ENCODE measurements at regions not wholly inside any gene's neighbourhood (a gene's known extent, or its start where the extent isn't known, plus 50 kb on each side); places are given as distances from the start of the nearest gene placed in this dataset.

GRCh38 chr7:46507560-46507959 is 586.5 kb upstream of the IGFBP3 start:
- Histone ChIP-seq H3K4me3 (ENCODE audit: control extremely low read depth in 1 of 5, extremely low read depth in 1 of 5, insufficient read depth in 1 of 5, low read depth in 2 of 5, low read length in 4 of 5) (no peak overlapping the region), H3K36me3 (replicated peaks in 1 of 2; ENCODE audit: control extremely low read depth in 1 of 2, control insufficient read depth in 1 of 2, extremely low read depth in 1 of 2, insufficient read depth in 2 of 2, low read length in 1 of 2) (no peaks in the 10 kb centered on the region), H3K4me1 (ENCODE audit: control insufficient read depth in 2 of 2, insufficient read depth in 2 of 2, low read length in 2 of 2) (no peaks in the 10 kb centered on the region), H3K79me2 (ENCODE audit: control insufficient read depth, insufficient read depth, low read length) (no peaks in the 10 kb centered on the region), H3K27me3 (replicated peaks in 1 of 4; ENCODE audit: control extremely low read depth in 1 of 4, control insufficient read depth in 3 of 4, insufficient read depth in 4 of 4, low read length in 3 of 4) (no peaks in the 10 kb centered on the region), H3K27ac (ENCODE audit: low read length in 2 of 2) (no peak overlapping the region), H3K9me3 (ENCODE audit: control extremely low read depth in 1 of 3, control insufficient read depth in 2 of 3, insufficient read depth in 1 of 3, low read length in 2 of 3) (peaks cover 0 to 2% (median 0%) of the 10 kb centered on the region in 3 donors), H4K20me1 (ENCODE audit: control insufficient read depth, insufficient read depth, low read length, poor library complexity, severe bottlenecking) (no peaks in the 10 kb centered on the region), H3K4me2 (replicated peaks; ENCODE audit: low read depth, low read length, poor library complexity, severe bottlenecking) (no peak overlapping the region), H2AFZ (ENCODE audit: insufficient read depth, low read depth, low read length, poor library complexity, severe bottlenecking) (no peak overlapping the region), H3K9ac (ENCODE audit: low read length) (no peak overlapping the region)
- TF ChIP-seq CTCF (IDR thresholded peaks at IDR 0.05) (no peak), EZH2 (IDR thresholded peaks at IDR 0.05; ENCODE audit: borderline replicate concordance, insufficient read depth, low read depth, low read length, poor library complexity, severe bottlenecking) (no peak)
- POLR2A ChIA-PET = no interaction called here
- DNase-seq (no peak), ATAC-seq (ENCODE audit: low read depth) (no peak)
- intact Hi-C loops (cut with micrococcal nuclease) = no loop called here
- Mint-ChIP-seq H3K4me1 (no peaks in the 10 kb centered on the region), H3K27ac (no peak overlapping the region), H3K4me3 (no peak overlapping the region), H3K27me3 (no peaks in the 10 kb centered on the region), H3K9me3 (ENCODE audit: insufficient read depth) (peaks cover 12% of the 10 kb centered on the region)
- CTCF ChIA-PET = no interaction called here
- WGBS (ENCODE audit: insufficient coverage) = 100% methylated on average over 1 of the region's 4 CpGs

- no peak overlapping the region for H3K9ac ChIP-seq (ENCODE audit: low read length)
- no CpG with 5 or more reads among the region's 3 CpGs for WGBS (ENCODE audit: insufficient coverage)
- DNase-seq (no peak), ATAC-seq (ENCODE audit: low read depth) (no peak)
- no peaks in the 10 kb centered on the region for H3K4me1 ChIP-seq (ENCODE audit: control insufficient read depth in 2 of 2, insufficient read depth in 2 of 2, low read length in 2 of 2)
- H3K4me1 Mint-ChIP-seq = no peaks in the 10 kb centered on the region
- H3K9me3 Mint-ChIP-seq (ENCODE audit: insufficient read depth) = peaks cover 9% of the 10 kb centered on the region
- no peak overlapping the region for H3K27ac ChIP-seq (ENCODE audit: low read length in 2 of 2)
- no peak overlapping the region for H3K4me3 Mint-ChIP-seq
- intact Hi-C loops (cut with micrococcal nuclease) = no loop called here
- no peaks in the 10 kb centered on the region for H4K20me1 ChIP-seq (ENCODE audit: control insufficient read depth, insufficient read depth, low read length, poor library complexity, severe bottlenecking)
- POLR2A ChIA-PET = no interaction called here
- no peak overlapping the region for H3K4me3 ChIP-seq (ENCODE audit: control extremely low read depth in 1 of 5, extremely low read depth in 1 of 5, insufficient read depth in 1 of 5, low read depth in 2 of 5, low read length in 4 of 5)
- H3K27me3 Mint-ChIP-seq = no peaks in the 10 kb centered on the region
- TF ChIP-seq EZH2 (IDR thresholded peaks at IDR 0.05; ENCODE audit: borderline replicate concordance, insufficient read depth, low read depth, low read length, poor library complexity, severe bottlenecking) = no peak
- TF ChIP-seq CTCF (IDR thresholded peaks at IDR 0.05) = no peak
- no peaks in the 10 kb centered on the region for H3K79me2 ChIP-seq (ENCODE audit: control insufficient read depth, insufficient read depth, low read length)
- CTCF ChIA-PET = no interaction called here
- no peak overlapping the region for H2AFZ ChIP-seq (ENCODE audit: insufficient read depth, low read depth, low read length, poor library complexity, severe bottlenecking)
- H3K27ac Mint-ChIP-seq = no peak overlapping the region
- H3K36me3 ChIP-seq (replicated peaks in 1 of 2; ENCODE audit: control extremely low read depth in 1 of 2, control insufficient read depth in 1 of 2, extremely low read depth in 1 of 2, insufficient read depth in 2 of 2, low read length in 1 of 2) = no peaks in the 10 kb centered on the region
- H3K9me3 ChIP-seq (ENCODE audit: control extremely low read depth in 1 of 3, control insufficient read depth in 2 of 3, insufficient read depth in 1 of 3, low read length in 2 of 3) = no peaks in the 10 kb centered on the region
- no peaks in the 10 kb centered on the region for H3K27me3 ChIP-seq (replicated peaks in 1 of 4; ENCODE audit: control extremely low read depth in 1 of 4, control insufficient read depth in 3 of 4, insufficient read depth in 4 of 4, low read length in 3 of 4)
- H3K4me2 ChIP-seq (replicated peaks; ENCODE audit: low read depth, low read length, poor library complexity, severe bottlenecking) = no peak overlapping the region
Measured at GRCh38 chr7:46494441-46494840, 573.4 kb upstream of the IGFBP3 start.
